ENCODE measurements at regions not wholly inside any gene's neighbourhood (a gene's known extent, or its start where the extent isn't known, plus 50 kb on each side); places are given as distances from the start of the nearest gene placed in this dataset.

- intact Hi-C loops (cut with DNase I) = no loop called here
Observed at GRCh38 chr15:69789648-69790393, 307.9 kb downstream of the TLE3 start.

GRCh38 chr15:69790632-69791031 is 307.1 kb downstream of the TLE3 start:
- Histone ChIP-seq H3K4me3 (no peak overlapping the region), H3K27ac (no peak overlapping the region), H3K36me3 (replicated peaks in 1 of 2; ENCODE audit: insufficient read depth in 1 of 2, low read depth in 2 of 2) (no peaks in the 10 kb centered on the region), H3K27me3 (no peaks in the 10 kb centered on the region), H3K4me1 (peaks cover 7% of the 10 kb centered on the region), H3K9me3 (peaks cover 0 to 6% (median 0%) of the 10 kb centered on the region in 3 donors)
- ATAC-seq (no peak), DNase-seq (no peak)
- intact Hi-C loops (cut with DNase I) = no loop called here
- TF ChIP-seq CTCF (IDR thresholded peaks at IDR 0.05) (no peak), POLR2A (IDR thresholded peaks at IDR 0.05) (no peak)
- 84% methylated on average over 12 of the region's 12 CpGs for WGBS, 2 donors

More at GRCh38 chr15:69789648-69790393, 307.9 kb downstream of the TLE3 start:
- 81 to 90% methylated on average over 9 of the region's 9 CpGs for WGBS, 2 donors
- Histone ChIP-seq H3K9me3 (peaks cover 0 to 6% (median 0%) of the 10 kb centered on the region in 3 donors), H3K4me3 (no peak overlapping the region), H3K4me1 (peaks cover 6% of the 10 kb centered on the region), H3K27ac (no peak overlapping the region), H3K27me3 (no peaks in the 10 kb centered on the region), H3K36me3 (replicated peaks in 1 of 2; ENCODE audit: insufficient read depth in 1 of 2, low read depth in 2 of 2) (no peaks in the 10 kb centered on the region)
- ATAC-seq = no peak
- no peak for TF ChIP-seq CTCF (IDR thresholded peaks at IDR 0.05)
- no peak for TF ChIP-seq POLR2A (IDR thresholded peaks at IDR 0.05)
- DNase-seq = no peak

- H3K27me3 ChIP-seq = no peaks in the 10 kb centered on the region
- ATAC-seq = no peak
- no peak for DNase-seq
- intact Hi-C loops (cut with DNase I) = no loop called here
- H3K4me1 ChIP-seq = peaks cover 12% of the 10 kb centered on the region
- H3K9me3 ChIP-seq = peaks cover 0 to 6% (median 0%) of the 10 kb centered on the region in 3 donors
- H3K27ac ChIP-seq = no peak overlapping the region
- no peak overlapping the region for H3K4me3 ChIP-seq
- no peaks in the 10 kb centered on the region for H3K36me3 ChIP-seq (replicated peaks in 1 of 2; ENCODE audit: insufficient read depth in 1 of 2, low read depth in 2 of 2)
- WGBS, 2 donors = 88 to 93% methylated on average over 2 to 4 of the region's 4 CpGs
- TF ChIP-seq CTCF (IDR thresholded peaks at IDR 0.05) (no peak), POLR2A (IDR thresholded peaks at IDR 0.05) (no peak)
Observed at GRCh38 chr15:69792823-69793222, 304.9 kb downstream of the TLE3 start.

GRCh38 chr15:69793431-69793780 is 304.3 kb downstream of the TLE3 start:
- DNase-seq (no peak), ATAC-seq (no peak)
- Histone ChIP-seq H3K4me3 (no peak overlapping the region), H3K9me3 (peaks cover 0 to 6% (median 0%) of the 10 kb centered on the region in 3 donors), H3K36me3 (replicated peaks in 1 of 2; ENCODE audit: insufficient read depth in 1 of 2, low read depth in 2 of 2) (no peaks in the 10 kb centered on the region), H3K27me3 (no peaks in the 10 kb centered on the region), H3K27ac (peak overlapping the region in 2 of 4 donors; percentile 77 to 85), H3K4me1 (peaks cover 12% of the 10 kb centered on the region)
- intact Hi-C loops (cut with DNase I) = no loop called here
- 77 to 82% methylated on average over 9 of the region's 9 CpGs for WGBS, 2 donors
- TF ChIP-seq POLR2A (IDR thresholded peaks at IDR 0.05) (no peak), CTCF (IDR thresholded peaks at IDR 0.05) (no peak)
